PC-9 (cell line): ENCODE measurements at regions not wholly inside any gene's neighbourhood (a gene's known extent, or its start where the extent isn't known, plus 50 kb on each side); places are given as distances from the start of the nearest gene placed in this dataset.

Source experiments
- EZH2 ChIP-seq: fragments of 200-600 bp; sonication (generic); IDR thresholded peaks from 2 replicates; pipeline ENCODE4 v1.8.0; 2017; ENCODE audit warnings: antibody characterized with exemption, low read depth
- TF ChIP-seq, protein P1 (sequence below): fragments of 200-600 bp; sonication (generic); conservative IDR thresholded peaks from 2 replicates; pipeline ENCODE4 v1.6.1; 2017; ENCODE audit warnings: mixed run types, antibody characterized with exemption, mild to moderate bottlenecking, moderate library complexity

DNA sequence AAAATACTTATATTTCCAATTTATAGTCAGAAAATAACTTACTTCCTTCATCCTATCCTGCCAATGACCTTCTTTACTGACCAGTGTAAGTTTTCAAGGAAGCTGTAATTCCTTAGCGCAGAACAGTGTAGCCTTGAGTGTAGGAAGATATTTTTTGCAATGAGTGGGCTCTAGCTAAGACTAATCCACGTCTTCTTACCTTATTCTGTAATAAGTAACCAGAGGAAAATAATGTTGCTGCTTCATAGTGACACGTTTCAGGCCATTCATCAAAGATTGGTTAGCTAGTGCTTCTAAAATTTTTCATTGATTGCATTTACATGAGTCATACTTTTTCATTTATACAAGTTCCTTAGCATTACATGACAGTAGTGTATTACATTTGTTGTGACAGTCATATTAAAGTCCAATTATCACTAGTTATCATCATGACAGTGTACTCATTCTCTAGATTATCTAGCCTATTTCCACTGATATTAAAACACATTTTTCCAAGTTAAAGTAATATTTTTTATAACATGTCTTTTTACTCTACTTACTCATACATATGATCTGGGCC lies 403.8 kb upstream of the EPHA3 start:
- TF ChIP-seq, protein P1, sequence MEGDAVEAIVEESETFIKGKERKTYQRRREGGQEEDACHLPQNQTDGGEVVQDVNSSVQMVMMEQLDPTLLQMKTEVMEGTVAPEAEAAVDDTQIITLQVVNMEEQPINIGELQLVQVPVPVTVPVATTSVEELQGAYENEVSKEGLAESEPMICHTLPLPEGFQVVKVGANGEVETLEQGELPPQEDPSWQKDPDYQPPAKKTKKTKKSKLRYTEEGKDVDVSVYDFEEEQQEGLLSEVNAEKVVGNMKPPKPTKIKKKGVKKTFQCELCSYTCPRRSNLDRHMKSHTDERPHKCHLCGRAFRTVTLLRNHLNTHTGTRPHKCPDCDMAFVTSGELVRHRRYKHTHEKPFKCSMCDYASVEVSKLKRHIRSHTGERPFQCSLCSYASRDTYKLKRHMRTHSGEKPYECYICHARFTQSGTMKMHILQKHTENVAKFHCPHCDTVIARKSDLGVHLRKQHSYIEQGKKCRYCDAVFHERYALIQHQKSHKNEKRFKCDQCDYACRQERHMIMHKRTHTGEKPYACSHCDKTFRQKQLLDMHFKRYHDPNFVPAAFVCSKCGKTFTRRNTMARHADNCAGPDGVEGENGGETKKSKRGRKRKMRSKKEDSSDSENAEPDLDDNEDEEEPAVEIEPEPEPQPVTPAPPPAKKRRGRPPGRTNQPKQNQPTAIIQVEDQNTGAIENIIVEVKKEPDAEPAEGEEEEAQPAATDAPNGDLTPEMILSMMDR: no peak
- TF ChIP-seq EZH2: no peak
